NK-92 treated with Interleukin-12 subunit alpha and Interleukin-12 subunit beta, amount 100 ng/mL, for 24 hours (cell line): ENCODE measurements at regions not wholly inside any gene's neighbourhood (a gene's known extent, or its start where the extent isn't known, plus 50 kb on each side); places are given as distances from the start of the nearest gene placed in this dataset.
"Not testable (repeated sequence)": the region's sequence is repeated elsewhere in the genome, so short reads cannot be mapped to it uniquely, and the experiment has no call there.

Experiments used
- DNase-seq: peaks from one replicate; lab custom pipeline; 2025; lab: John Stamatoyannopoulos, UW

- DNase-seq: no peak
Observed at GRCh38 chr2:223469270-223470046, 132.7 kb downstream of the SCG2 start.

- no peak for DNase-seq
Observed at GRCh38 chr2:223470602-223471001, 131.6 kb downstream of the SCG2 start.

GRCh38 chr2:223472771-223473170, 129.4 kb downstream of the SCG2 start:
- no peak for DNase-seq

- DNase-seq: no peak
Observed at GRCh38 chr2:223474893-223475292, 127.3 kb downstream of the SCG2 start.

GRCh38 chr2:223475901-223476300, 126.3 kb downstream of the SCG2 start:
- DNase-seq: no peak

GRCh38 chr2:223477318-223477717, 124.8 kb downstream of the SCG2 start:
- no peak for DNase-seq

GRCh38 chr2:223481486-223481885, 120.7 kb downstream of the SCG2 start:
- no peak for DNase-seq

- no peak for DNase-seq
Observed at GRCh38 chr2:223486751-223487150, 115.4 kb downstream of the SCG2 start.

- no peak for DNase-seq
Observed at GRCh38 chr2:223487214-223487846, 114.8 kb downstream of the SCG2 start.

GRCh38 chr2:223488814-223489213, 113.3 kb downstream of the SCG2 start:
- no peak for DNase-seq

GRCh38 chr2:223494496-223494895, 107.7 kb downstream of the SCG2 start:
- DNase-seq: no peak

GRCh38 chr2:223494942-223495341, 107.2 kb downstream of the SCG2 start:
- no peak for DNase-seq

GRCh38 chr2:223496853-223497252, 105.3 kb downstream of the SCG2 start:
- DNase-seq: not testable (repeated sequence)

- DNase-seq: no peak
Observed at GRCh38 chr2:223500709-223501108, 101.5 kb downstream of the SCG2 start.

- no peak for DNase-seq
Observed at GRCh38 chr2:223501641-223502040, 100.5 kb downstream of the SCG2 start.

GRCh38 chr2:223503746-223504145, 98.4 kb downstream of the SCG2 start:
- DNase-seq: no peak

- DNase-seq: no peak
Observed at GRCh38 chr2:223508372-223508771, 93.8 kb downstream of the SCG2 start.

GRCh38 chr2:223510713-223511112, 91.4 kb downstream of the SCG2 start:
- DNase-seq: no peak

GRCh38 chr2:223511168-223511567, 91.0 kb downstream of the SCG2 start:
- no peak for DNase-seq

GRCh38 chr2:223513771-223514455, 88.2 kb downstream of the SCG2 start:
- DNase-seq: no peak

GRCh38 chr2:223519471-223519870, 82.7 kb downstream of the SCG2 start:
- DNase-seq: no peak

- DNase-seq: no peak
Observed at GRCh38 chr2:223522796-223523195, 79.4 kb downstream of the SCG2 start.

- DNase-seq: no peak
Observed at GRCh38 chr2:223523551-223524001, 78.6 kb downstream of the SCG2 start.
